ENCODE measurements at regions not wholly inside any gene's neighbourhood (a gene's known extent, or its start where the extent isn't known, plus 50 kb on each side); places are given as distances from the start of the nearest gene placed in this dataset.

GRCh38 chr13:65414187-65414586 lies 1815.9 kb downstream of the PCDH9 start:
- no peak overlapping the region for H3K27ac ChIP-seq (ENCODE audit: low read length)
- no peak overlapping the region for H2AFZ ChIP-seq (ENCODE audit: low read length)

DNA sequence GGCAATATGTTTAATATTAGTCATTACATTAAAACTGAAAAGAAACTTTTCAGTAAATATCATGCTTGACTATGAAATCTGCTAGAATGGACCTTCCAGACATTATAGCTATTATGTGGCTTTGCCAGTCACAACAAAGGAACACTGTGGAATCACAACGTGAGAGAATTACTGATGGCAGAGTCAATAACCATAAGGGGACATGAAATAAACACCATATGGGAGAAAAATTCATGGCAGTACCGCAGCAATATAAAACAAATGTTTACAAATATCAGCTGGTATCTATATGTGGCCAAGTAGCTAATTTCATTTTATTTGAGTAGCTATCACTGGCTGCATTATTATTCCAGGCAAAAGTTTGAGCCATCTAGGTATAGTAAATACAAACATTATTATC lies 1818.6 kb downstream of the PCDH9 start:
- Histone ChIP-seq H3K79me2 (ENCODE audit: low read length) (no peaks in the 10 kb centered on the region), H3K27ac (ENCODE audit: low read length) (no peak overlapping the region), H4K20me1 (ENCODE audit: insufficient read depth, low read length) (no peaks in the 10 kb centered on the region), H3F3A (ENCODE audit: insufficient read depth, low read length) (no peaks in the 10 kb centered on the region), H3K9ac (ENCODE audit: low read length) (no peak overlapping the region), H2AFZ (ENCODE audit: low read length) (no peak overlapping the region), H3K9me2 (replicated peaks; ENCODE audit: insufficient read depth, low read length) (no peaks in the 10 kb centered on the region), H3K4me2 (ENCODE audit: low read depth, low read length) (no peak overlapping the region), H3K27me3 (replicated peaks; ENCODE audit: insufficient read depth, low read length) (no peaks in the 10 kb centered on the region), H3K4me1 (ENCODE audit: low read length) (no peaks in the 10 kb centered on the region), H3K9me3 (replicated peaks; ENCODE audit: insufficient read depth, low read length) (no peaks in the 10 kb centered on the region), H3K4me3 (ENCODE audit: low read length) (no peak overlapping the region), H3K36me3 (replicated peaks; ENCODE audit: insufficient read depth, low read length) (no peaks in the 10 kb centered on the region)
- TF ChIP-seq EZH2phosphoT487 (IDR thresholded peaks at IDR 0.05; ENCODE audit: low read length) (no peak), CTCF (IDR thresholded peaks at IDR 0.05; ENCODE audit: low read length) (no peak), EZH2 (optimal IDR thresholded peaks at IDR 0.05; ENCODE audit: low read depth, low read length) (no peak)
- no peak for DNase-seq

More at GRCh38 chr13:65414187-65414586, 1815.9 kb downstream of the PCDH9 start:
- Histone ChIP-seq H3F3A (ENCODE audit: insufficient read depth, low read length) (no peaks in the 10 kb centered on the region), H3K4me2 (ENCODE audit: low read depth, low read length) (no peak overlapping the region), H3K27me3 (replicated peaks; ENCODE audit: insufficient read depth, low read length) (no peaks in the 10 kb centered on the region), H3K4me3 (ENCODE audit: low read length) (no peak overlapping the region), H3K79me2 (ENCODE audit: low read length) (no peaks in the 10 kb centered on the region), H3K9me2 (replicated peaks; ENCODE audit: insufficient read depth, low read length) (no peaks in the 10 kb centered on the region), H3K9me3 (replicated peaks; ENCODE audit: insufficient read depth, low read length) (no peaks in the 10 kb centered on the region), H3K9ac (ENCODE audit: low read length) (no peak overlapping the region), H3K36me3 (replicated peaks; ENCODE audit: insufficient read depth, low read length) (no peaks in the 10 kb centered on the region), H3K4me1 (ENCODE audit: low read length) (no peaks in the 10 kb centered on the region), H4K20me1 (ENCODE audit: insufficient read depth, low read length) (no peaks in the 10 kb centered on the region)
- no peak for DNase-seq
- TF ChIP-seq CTCF (IDR thresholded peaks at IDR 0.05; ENCODE audit: low read length) (no peak), EZH2phosphoT487 (IDR thresholded peaks at IDR 0.05; ENCODE audit: low read length) (no peak), EZH2 (optimal IDR thresholded peaks at IDR 0.05; ENCODE audit: low read depth, low read length) (no peak)

DNA sequence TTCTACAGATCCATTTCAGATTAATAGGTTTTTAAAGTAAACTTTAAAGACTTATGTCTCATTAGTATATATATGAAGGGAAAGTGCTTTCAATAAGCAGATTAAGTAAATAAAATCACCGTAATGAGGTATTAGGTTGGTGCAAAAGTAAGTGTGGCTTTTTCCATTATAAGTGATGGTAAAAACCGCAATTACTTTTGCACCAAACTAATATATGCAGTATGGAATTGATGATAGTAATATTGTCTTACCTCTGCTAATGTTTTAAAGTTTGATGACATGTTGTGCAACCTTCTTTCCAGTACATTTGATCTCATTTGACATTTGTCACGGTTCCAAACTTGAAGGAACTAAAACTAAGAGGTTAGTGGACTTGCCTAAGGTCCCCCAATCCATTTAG lies 1819.3 kb downstream of the PCDH9 start:
- DNase-seq = no peak
- no peak for TF ChIP-seq CTCF (IDR thresholded peaks at IDR 0.05; ENCODE audit: low read length)
- no peak for TF ChIP-seq EZH2 (optimal IDR thresholded peaks at IDR 0.05; ENCODE audit: low read depth, low read length)
- TF ChIP-seq EZH2phosphoT487 (IDR thresholded peaks at IDR 0.05; ENCODE audit: low read length) = no peak
- H3K79me2 ChIP-seq (ENCODE audit: low read length) = no peaks in the 10 kb centered on the region
- no peaks in the 10 kb centered on the region for H3K4me1 ChIP-seq (ENCODE audit: low read length)
- no peaks in the 10 kb centered on the region for H3K9me3 ChIP-seq (replicated peaks; ENCODE audit: insufficient read depth, low read length)
- H3K27ac ChIP-seq (ENCODE audit: low read length) = no peak overlapping the region
- no peaks in the 10 kb centered on the region for H3K36me3 ChIP-seq (replicated peaks; ENCODE audit: insufficient read depth, low read length)
- no peak overlapping the region for H3K9ac ChIP-seq (ENCODE audit: low read length)
- no peaks in the 10 kb centered on the region for H3K9me2 ChIP-seq (replicated peaks; ENCODE audit: insufficient read depth, low read length)
- no peak overlapping the region for H3K4me2 ChIP-seq (ENCODE audit: low read depth, low read length)
- H3K4me3 ChIP-seq (ENCODE audit: low read length) = no peak overlapping the region
- no peaks in the 10 kb centered on the region for H4K20me1 ChIP-seq (ENCODE audit: insufficient read depth, low read length)
- no peak overlapping the region for H2AFZ ChIP-seq (ENCODE audit: low read length)
- H3F3A ChIP-seq (ENCODE audit: insufficient read depth, low read length) = no peaks in the 10 kb centered on the region
- H3K27me3 ChIP-seq (replicated peaks; ENCODE audit: insufficient read depth, low read length) = no peaks in the 10 kb centered on the region

Data from MM.1S (cell line).